HG03039 (cell line): ENCODE measurements at regions not wholly inside any gene's neighbourhood (a gene's known extent, or its start where the extent isn't known, plus 50 kb on each side); places are given as distances from the start of the nearest gene placed in this dataset.

Source experiments
- ATAC-seq: cut with Tn5 transposase; IDR thresholded peaks from one replicate; pipeline ENCODE4 v1.9.1; 2021; ENCODE audit warnings: mild to moderate bottlenecking, moderate library complexity; ENCODE audit not compliant: unreplicated experiment

GRCh38 chr11:122183933-122184332, 67.9 kb upstream of the BLID start:
- ATAC-seq: no peak

- no peak for ATAC-seq
These were observed 65.9 kb upstream of the BLID start for GRCh38 chr11:122181893-122182292.

DNA sequence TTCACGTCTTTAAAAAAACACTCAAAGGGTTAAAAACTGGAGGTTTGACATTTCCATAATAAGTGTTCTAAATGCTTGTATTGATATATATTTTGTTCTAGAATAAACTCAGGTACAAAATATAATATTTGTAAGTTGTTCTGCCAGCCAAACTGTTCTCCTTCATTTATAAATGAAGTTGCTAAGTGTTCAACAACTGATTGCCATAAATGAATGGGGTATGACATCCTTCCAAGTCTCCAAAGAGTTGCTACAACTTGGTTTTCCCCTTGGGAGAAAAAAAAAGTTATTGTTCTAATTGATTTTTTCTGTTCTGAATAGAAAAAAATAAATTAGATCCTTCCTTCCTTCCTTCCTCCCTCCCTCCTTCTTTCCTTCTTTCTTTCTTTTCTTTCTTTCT, 65.4 kb upstream of the BLID start:
- no peak for ATAC-seq

DNA sequence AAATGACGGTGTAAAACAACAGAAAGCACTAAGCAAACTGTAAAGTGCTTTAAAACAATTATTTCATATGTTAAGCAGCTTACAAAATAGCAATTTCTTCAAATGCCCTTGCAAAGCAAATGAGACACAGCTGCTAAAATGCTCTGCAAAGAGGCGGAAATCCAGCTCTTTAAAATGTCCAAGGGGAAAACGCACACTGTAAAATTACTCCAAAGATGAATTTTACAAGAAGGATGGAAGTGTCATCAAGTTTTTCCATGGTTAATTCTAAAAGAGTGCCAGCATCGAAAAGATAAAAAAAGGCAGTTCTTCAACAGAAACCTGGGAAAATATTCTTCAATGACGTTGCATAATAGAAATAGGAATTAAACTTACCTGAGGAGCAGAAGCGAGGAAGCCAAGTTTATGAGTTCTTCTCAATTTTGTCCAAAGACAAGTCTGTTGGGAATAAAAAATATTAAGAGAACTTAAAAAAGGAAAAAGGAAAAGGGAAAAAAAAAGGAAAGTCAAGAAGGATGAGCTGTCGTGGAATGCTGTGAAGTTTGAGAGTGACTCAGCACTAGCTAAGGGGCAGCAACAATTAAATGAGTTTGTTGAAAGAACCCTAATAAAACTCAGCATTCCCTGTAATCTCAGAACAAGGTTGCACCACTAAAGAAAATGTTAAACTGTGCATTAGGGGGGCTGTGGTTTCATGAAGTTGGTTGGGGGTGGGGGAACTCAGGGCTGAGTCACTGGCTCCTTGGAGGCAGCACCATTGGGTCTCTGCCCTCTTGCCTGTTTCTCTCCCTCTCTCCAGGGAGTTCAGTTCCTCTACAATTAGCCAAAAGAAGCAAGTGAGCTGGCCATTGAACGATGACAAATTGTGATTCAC, 64.2 kb upstream of the BLID start:
- ATAC-seq: no peak

- no peak for ATAC-seq
These were observed 62.8 kb upstream of the BLID start for GRCh38 chr11:122178795-122179194.

DNA sequence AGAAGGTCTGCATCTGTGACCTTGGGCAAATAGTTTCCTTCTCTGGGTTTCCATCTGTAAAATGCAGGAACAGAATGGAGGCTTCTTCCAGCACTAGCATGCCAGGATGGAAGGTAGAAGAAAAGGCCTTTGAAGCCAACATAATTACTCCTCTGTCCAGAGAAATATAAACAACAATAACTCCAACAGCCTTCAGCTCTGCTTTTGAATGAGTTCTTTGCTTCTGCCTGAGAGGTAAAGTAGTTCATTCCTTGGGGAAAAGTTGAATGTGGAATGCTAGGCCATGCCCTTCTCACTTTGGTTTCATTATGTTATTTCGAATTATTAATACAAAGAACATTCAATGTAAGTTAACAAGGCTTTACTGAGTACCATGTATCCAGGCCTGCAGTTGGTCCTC, 61.2 kb upstream of the BLID start:
- ATAC-seq: no peak

DNA sequence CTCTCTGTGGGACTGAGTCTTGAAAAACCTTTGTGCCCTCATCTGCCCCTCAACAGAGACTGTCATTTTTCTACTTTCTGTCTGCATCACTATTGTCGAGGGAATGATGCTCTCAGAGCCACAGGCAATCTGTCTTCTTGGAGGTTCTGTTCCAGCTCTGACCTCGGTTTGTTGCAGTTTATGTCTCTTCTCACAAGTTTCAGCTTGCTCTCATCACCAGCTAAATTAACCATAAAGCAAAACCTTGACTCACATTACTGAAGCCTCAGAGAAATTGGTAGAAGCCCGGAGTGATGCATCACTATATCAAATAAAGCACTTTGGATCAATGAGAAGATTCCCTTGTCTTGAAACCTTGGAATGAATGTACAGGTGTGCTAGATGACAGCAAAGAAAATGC, 60.6 kb upstream of the BLID start:
- no peak for ATAC-seq

GRCh38 chr11:122175306-122175705, 59.3 kb upstream of the BLID start:
- ATAC-seq: no peak

GRCh38 chr11:122173587-122173986, 57.6 kb upstream of the BLID start:
- ATAC-seq: no peak

DNA sequence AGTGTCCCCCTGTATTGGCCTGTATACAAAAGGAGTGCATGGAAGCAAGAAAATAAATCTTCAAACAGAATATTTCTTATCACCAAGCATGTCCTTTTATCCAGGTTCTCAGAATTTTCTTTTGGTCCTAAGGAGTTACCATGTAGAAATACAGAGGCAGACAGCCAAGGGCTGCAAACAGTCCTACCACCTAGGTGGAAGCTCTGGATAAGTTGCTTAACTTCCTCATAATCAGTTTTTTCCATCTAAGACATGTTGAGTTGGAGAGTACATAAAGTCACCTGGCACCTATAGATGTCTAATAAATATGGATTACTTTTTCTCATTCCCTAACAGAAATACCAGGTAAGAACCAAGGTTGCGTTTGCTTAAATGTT, 57.0 kb upstream of the BLID start:
- no peak for ATAC-seq

DNA sequence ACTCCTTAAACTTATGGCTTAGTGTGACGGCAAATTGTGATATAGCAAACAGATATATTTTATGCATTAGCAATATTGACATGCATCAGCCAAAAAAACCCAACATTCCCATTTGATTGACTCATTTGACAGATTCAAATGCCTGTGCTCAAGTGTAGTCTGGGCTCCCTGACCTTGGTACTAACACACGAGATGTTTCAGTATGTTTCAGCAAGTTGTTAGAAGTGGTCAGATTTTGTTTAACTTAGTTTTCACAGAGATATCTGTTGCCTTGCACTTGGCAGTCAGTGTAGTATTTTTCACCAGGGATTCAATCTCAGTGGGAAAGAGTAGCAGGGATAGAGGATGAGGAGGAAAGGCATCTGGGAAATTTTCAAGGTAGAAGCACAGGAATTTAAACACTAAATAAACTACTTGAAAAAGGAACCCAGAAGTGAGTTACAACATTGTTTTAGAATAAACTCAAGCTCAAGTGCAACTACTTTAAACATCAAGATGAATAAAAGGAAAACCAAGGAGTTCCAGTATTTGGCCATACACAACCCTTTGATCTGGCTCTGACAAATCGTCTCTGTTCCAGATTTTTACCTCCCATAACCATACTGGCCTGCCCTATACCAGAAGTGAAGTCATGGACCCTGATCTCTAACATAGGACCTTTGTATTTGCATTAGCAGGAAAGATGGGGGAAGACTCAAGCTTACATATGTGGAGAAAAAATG, 56.5 kb upstream of the BLID start:
- ATAC-seq: no peak

- no peak for ATAC-seq
These were observed 54.9 kb upstream of the BLID start for GRCh38 chr11:122170815-122171475.

- ATAC-seq: no peak
These were observed 52.2 kb upstream of the BLID start for GRCh38 chr11:122168218-122168617.

GRCh38 chr11:122167100-122167499, 51.1 kb upstream of the BLID start:
- no peak for ATAC-seq

DNA sequence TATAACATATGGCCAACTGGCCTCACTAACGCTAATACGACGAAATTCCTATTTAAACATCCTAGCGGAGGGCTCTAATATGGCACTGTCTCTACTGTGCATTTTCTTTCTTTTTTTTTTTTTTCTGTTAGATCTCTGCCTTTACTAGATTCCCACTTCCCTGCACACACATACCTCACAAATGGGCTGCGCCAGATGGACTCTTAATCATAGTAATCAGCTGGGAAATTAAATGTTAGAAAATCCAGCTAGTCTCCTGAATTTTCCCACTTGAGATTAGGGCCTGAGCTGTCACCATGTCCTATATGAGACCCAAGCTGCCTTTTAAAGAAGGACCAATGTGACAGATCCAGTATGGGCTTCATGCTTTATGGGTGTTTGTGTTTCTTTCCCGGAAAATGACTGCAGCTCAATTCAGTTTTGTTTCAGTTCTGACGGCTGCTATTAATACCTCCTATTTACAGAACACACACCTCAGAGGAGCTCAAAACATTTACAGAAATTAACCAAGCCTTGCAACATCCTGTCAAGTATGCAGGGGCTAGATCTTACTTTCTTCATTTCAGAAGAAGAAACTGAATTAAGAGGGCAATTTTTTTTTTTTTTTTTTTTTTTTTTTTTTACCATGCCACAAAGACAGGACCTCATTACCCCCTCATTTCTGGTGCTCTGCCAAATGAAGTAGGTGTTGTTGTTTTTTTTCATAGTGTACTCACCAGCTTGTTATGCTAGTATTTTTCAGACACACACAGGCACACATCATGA, 49.8 kb upstream of the BLID start:
- ATAC-seq: no peak
